ENCODE measurements at regions not wholly inside any gene's neighbourhood (a gene's known extent, or its start where the extent isn't known, plus 50 kb on each side); places are given as distances from the start of the nearest gene placed in this dataset.

DNA sequence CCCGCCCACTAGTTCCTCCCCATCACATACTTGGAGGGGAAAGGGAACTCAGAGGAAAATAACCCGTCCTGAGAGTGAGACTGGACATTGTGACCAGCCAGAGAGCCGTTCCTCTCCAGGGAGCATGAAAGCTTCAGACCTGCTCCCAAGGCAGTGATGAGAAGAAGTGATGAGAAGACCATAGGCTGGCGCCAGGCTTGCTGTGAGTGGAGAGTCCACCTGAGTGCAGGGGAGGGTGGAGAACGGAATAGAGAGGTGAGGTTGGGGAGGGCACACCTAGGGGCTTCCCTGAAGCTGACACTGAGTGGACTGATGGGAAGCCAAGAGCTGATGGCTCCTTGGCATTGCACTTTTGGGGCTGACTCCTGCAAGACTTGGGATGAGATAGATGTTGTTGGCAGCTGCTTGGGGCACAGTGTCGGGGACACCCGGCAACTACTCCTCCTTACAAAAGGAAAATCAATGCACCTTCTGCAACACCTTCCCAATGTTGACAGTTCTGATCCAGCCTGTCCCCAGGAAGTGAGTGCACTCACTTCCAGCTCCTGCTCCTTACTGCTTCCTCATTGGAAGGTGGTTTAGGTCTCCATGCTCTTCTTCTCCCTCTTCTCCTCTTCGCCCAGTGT lies 79.4 kb downstream of the EMX2 start:
- TF ChIP-seq, protein P1, sequence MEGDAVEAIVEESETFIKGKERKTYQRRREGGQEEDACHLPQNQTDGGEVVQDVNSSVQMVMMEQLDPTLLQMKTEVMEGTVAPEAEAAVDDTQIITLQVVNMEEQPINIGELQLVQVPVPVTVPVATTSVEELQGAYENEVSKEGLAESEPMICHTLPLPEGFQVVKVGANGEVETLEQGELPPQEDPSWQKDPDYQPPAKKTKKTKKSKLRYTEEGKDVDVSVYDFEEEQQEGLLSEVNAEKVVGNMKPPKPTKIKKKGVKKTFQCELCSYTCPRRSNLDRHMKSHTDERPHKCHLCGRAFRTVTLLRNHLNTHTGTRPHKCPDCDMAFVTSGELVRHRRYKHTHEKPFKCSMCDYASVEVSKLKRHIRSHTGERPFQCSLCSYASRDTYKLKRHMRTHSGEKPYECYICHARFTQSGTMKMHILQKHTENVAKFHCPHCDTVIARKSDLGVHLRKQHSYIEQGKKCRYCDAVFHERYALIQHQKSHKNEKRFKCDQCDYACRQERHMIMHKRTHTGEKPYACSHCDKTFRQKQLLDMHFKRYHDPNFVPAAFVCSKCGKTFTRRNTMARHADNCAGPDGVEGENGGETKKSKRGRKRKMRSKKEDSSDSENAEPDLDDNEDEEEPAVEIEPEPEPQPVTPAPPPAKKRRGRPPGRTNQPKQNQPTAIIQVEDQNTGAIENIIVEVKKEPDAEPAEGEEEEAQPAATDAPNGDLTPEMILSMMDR (IDR thresholded peaks at IDR 0.05): no peak
- TF ChIP-seq POLR2A (IDR thresholded peaks at IDR 0.05): no peak

Data from esophagus squamous epithelium (tissue), 4 donors.